ENCODE measurements at regions not wholly inside any gene's neighbourhood (a gene's known extent, or its start where the extent isn't known, plus 50 kb on each side); places are given as distances from the start of the nearest gene placed in this dataset.

DNA sequence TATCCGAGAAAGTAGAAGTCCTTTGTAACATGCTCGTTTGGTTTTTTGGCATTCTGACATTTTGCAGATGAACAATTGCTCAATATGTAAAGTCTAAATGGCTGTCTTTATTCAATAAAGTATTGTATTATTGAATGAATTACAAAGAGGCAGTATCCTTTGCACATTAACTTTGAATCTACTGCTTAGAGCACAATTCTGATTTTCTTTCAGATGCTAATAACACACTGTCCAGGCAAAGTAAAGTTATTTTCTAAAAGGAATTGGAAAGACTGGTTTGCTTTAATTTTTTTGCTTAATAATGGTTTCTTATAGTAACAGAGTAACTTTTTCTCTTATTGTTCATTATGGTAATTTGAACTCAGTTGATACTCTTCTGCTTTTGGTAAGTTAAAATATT is 494.8 kb downstream of the RWDD3 start:
- Histone ChIP-seq H4K20me1 (replicated peaks; ENCODE audit: control insufficient read depth, insufficient read depth, low read length) (no peaks in the 10 kb centered on the region), H3K9me3 (replicated peaks; ENCODE audit: control insufficient read depth, insufficient read depth, low read depth, low read length) (no peaks in the 10 kb centered on the region), H3K4me3 (no peak overlapping the region), H3K4me1 (replicated peaks in 1 of 2; ENCODE audit: control insufficient read depth in 2 of 2, insufficient read depth in 2 of 2, low read length in 2 of 2) (no peaks in the 10 kb centered on the region), H3K36me3 (ENCODE audit: control insufficient read depth, insufficient read depth, low read length) (no peaks in the 10 kb centered on the region), H3K79me2 (ENCODE audit: control insufficient read depth, insufficient read depth, low read length) (no peaks in the 10 kb centered on the region), H3K27me3 (ENCODE audit: control insufficient read depth in 2 of 2, insufficient read depth in 2 of 2, low read length in 2 of 2) (no peaks in the 10 kb centered on the region), H3K27ac (ENCODE audit: extremely low read depth, low read depth, low read length) (no peak overlapping the region), H2AFZ (ENCODE audit: low read depth, low read length) (no peak overlapping the region), H3K9me1 (ENCODE audit: control insufficient read depth, insufficient read depth, low read length) (no peaks in the 10 kb centered on the region), H3K9ac (ENCODE audit: insufficient read depth in 1 of 2, low read depth in 2 of 2, low read length in 2 of 2) (no peak overlapping the region), H3K4me2 (ENCODE audit: insufficient read depth, low read length) (no peak overlapping the region)
- TF ChIP-seq, protein P1, sequence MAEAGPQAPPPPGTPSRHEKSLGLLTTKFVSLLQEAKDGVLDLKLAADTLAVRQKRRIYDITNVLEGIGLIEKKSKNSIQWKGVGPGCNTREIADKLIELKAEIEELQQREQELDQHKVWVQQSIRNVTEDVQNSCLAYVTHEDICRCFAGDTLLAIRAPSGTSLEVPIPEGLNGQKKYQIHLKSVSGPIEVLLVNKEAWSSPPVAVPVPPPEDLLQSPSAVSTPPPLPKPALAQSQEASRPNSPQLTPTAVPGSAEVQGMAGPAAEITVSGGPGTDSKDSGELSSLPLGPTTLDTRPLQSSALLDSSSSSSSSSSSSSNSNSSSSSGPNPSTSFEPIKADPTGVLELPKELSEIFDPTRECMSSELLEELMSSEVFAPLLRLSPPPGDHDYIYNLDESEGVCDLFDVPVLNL (CRISPR knock-in tag; IDR thresholded peaks at IDR 0.05; ENCODE audit: low read depth), result no peak
- TF ChIP-seq DPF2 (IDR thresholded peaks at IDR 0.05), result no peak
- TF ChIP-seq SMC3 (conservative IDR thresholded peaks at IDR 0.05; ENCODE audit: insufficient read depth, low read depth, low read length), result no peak
- TF ChIP-seq ZC3H11A (IDR thresholded peaks at IDR 0.05; ENCODE audit: low read depth, low read length), result no peak
- no peak for TF ChIP-seq ZKSCAN1 (IDR thresholded peaks at IDR 0.05; ENCODE audit: low read depth, low read length)
- TF ChIP-seq CBX5 (IDR thresholded peaks at IDR 0.05; ENCODE audit: borderline replicate concordance, low read depth), result no peak
- TF ChIP-seq CAMTA2 (CRISPR knock-in tag; conservative IDR thresholded peaks at IDR 0.05), result no peak
- ChIA-PET POLR2A (no interaction called here), CTCF (ENCODE audit: low intra/inter-chr PET ratio) (no interaction called here)
- DNase-seq (ENCODE audit: extremely low read depth in 1 of 4, low spot score in 3 of 4) (no peak), FAIRE-seq (no peak), ATAC-seq (no peak)
- BruUV-seq (replicated peaks), result no TSS peak
- intact Hi-C loops (cut with micrococcal nuclease) (no loop called here), in situ Hi-C loops (cut with MboI) (no loop called here)
- 0% methylated on average over 2 of the region's 2 CpGs for WGBS (ENCODE audit: insufficient coverage, low coverage, missing lambda C conversion rate)

DNA sequence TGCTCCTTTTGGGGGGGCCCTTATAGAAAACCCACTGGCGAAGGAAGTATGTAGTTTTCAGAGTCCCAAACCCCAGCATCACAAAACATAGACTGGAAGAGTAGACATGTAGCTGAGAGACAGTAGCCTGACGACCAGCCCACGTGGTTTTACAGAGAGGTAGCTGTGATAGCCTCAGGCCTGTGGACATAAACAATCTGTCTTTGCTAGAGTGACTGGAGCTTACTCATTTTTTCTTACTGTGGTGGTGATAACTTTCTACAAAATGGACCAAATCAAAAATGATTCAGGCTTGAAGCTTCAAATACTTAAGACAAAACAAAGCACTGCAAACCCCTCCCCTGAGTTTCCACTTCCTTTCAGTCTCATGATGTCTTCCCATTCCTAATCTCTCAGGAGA is 497.0 kb downstream of the RWDD3 start:
- Histone ChIP-seq H4K20me1 (replicated peaks; ENCODE audit: control insufficient read depth, insufficient read depth, low read length) (no peaks in the 10 kb centered on the region), H3K79me2 (ENCODE audit: control insufficient read depth, insufficient read depth, low read length) (no peaks in the 10 kb centered on the region), H3K9me3 (replicated peaks; ENCODE audit: control insufficient read depth, insufficient read depth, low read depth, low read length) (no peaks in the 10 kb centered on the region), H3K9ac (ENCODE audit: insufficient read depth in 1 of 2, low read depth in 2 of 2, low read length in 2 of 2) (no peak overlapping the region), H3K27ac (ENCODE audit: extremely low read depth, low read depth, low read length) (no peak overlapping the region), H2AFZ (ENCODE audit: low read depth, low read length) (no peak overlapping the region), H3K27me3 (ENCODE audit: control insufficient read depth in 2 of 2, insufficient read depth in 2 of 2, low read length in 2 of 2) (no peaks in the 10 kb centered on the region), H3K4me2 (ENCODE audit: insufficient read depth, low read length) (no peak overlapping the region), H3K36me3 (ENCODE audit: control insufficient read depth, insufficient read depth, low read length) (no peaks in the 10 kb centered on the region), H3K4me1 (replicated peaks in 1 of 2; ENCODE audit: control insufficient read depth in 2 of 2, insufficient read depth in 2 of 2, low read length in 2 of 2) (no peaks in the 10 kb centered on the region), H3K9me1 (ENCODE audit: control insufficient read depth, insufficient read depth, low read length) (no peaks in the 10 kb centered on the region), H3K4me3 (no peak overlapping the region)
- FAIRE-seq (no peak), DNase-seq (ENCODE audit: extremely low read depth in 1 of 4, low spot score in 3 of 4) (no peak), ATAC-seq (no peak)
- no TSS peak for BruUV-seq (replicated peaks)
- in situ Hi-C loops (cut with MboI) (no loop called here), intact Hi-C loops (cut with micrococcal nuclease) (no loop called here)
- ChIA-PET POLR2A (no interaction called here), CTCF (ENCODE audit: low intra/inter-chr PET ratio) (no interaction called here)
- 0% methylated on average over 3 of the region's 3 CpGs for WGBS (ENCODE audit: insufficient coverage, low coverage, missing lambda C conversion rate)
- TF ChIP-seq MTA2 (IDR thresholded peaks at IDR 0.05; ENCODE audit: low read depth), result no peak
- TF ChIP-seq MAFF (IDR thresholded peaks at IDR 0.05; ENCODE audit: low read length), result no peak
- TF ChIP-seq CSDE1 (IDR thresholded peaks at IDR 0.05), result no peak
- no peak for TF ChIP-seq POLR2AphosphoS5 (IDR thresholded peaks at IDR 0.05; ENCODE audit: control insufficient read depth, insufficient read depth, low read depth, low read length)
